ENCODE measurements at regions not wholly inside any gene's neighbourhood (a gene's known extent, or its start where the extent isn't known, plus 50 kb on each side); places are given as distances from the start of the nearest gene placed in this dataset.

DNA sequence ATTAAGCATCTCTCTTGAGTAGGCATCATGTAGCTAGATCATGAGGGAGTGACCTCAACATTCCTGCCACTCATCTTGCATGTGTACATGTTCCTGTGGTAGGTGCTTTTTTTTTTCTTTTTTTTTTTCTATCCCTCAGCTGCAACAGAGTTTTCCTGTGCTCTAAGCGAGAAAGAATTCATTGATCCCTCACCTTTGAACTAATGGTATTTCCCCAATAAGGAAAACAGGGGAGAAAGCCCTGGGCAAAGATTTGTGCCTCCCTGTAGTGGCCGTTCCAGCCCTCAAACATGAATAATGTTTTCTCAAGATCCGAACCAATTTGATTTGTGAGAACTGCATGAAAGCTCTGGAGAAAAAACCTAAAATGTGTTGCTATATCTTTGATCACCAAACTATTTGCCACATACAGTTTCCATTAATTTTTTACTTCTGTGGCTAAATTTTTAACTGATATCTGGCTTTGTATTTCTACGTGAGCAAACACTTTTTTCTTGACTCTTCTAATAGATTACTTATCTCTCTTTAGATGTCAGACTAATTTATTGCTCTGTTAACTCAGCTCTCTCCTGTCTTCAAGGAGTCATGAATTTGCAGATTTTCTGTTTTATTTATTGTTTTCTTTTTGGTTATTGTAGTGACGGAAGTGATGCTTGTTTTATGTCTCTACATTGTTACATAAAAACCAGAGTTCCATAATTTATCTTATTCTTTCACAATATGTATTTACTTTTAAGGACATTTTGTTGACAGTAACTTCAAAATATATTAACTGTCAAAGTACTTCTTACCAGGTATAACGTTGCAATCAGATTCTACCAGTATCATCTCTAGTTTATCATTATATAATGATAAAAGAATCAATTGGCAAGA lies 1396.5 kb downstream of the OTOL1 start:
- no peaks in the 10 kb centered on the region for H4K20me1 ChIP-seq (ENCODE audit: control insufficient read depth, insufficient read depth)
- no TSS peak for BruUV-seq (replicated peaks)
- no peaks in the 10 kb centered on the region for H3K4me1 ChIP-seq (ENCODE audit: control insufficient read depth, insufficient read depth, low read length)
- no peak overlapping the region for H2AFZ ChIP-seq (ENCODE audit: control insufficient read depth, low read depth, low read length)
- intact Hi-C loops (cut with micrococcal nuclease; ENCODE audit: unreplicated experiment) (no loop called here), in situ Hi-C loops (cut with MboI) (no loop called here)
- no peaks in the 10 kb centered on the region for H3K9me3 ChIP-seq (replicated peaks; ENCODE audit: control insufficient read depth, insufficient read depth, low read length)
- no peak overlapping the region for H3K4me3 ChIP-seq
- H3K27me3 ChIP-seq (replicated peaks in 1 of 2; ENCODE audit: control insufficient read depth in 2 of 2, insufficient read depth in 2 of 2, low read length in 1 of 2): no peaks in the 10 kb centered on the region
- H3K9ac ChIP-seq (ENCODE audit: control insufficient read depth, insufficient read depth, low read length): no peak overlapping the region
- no peak for FAIRE-seq
- ChIA-PET SMC1A (ENCODE audit: uncharacterized antibody, unreplicated experiment) (no interaction called here), POLR2A (interaction anchor here (0.6 kb wide), 1 partner anchor 74 kb away, joined by 3 read pairs; no protein-coding TSS in a partner anchor), CTCF (no interaction called here), RAD21 (ENCODE audit: unreplicated experiment) (no interaction called here)
- 12% methylated on average over 5 of the region's 6 CpGs for WGBS (ENCODE audit: insufficient coverage, insufficient replicate concordance, low lambda C conversion rate, missing lambda C conversion rate)
- H3K27ac ChIP-seq (ENCODE audit: control insufficient read depth, insufficient read depth): no peak overlapping the region
- H3K36me3 ChIP-seq (ENCODE audit: control insufficient read depth in 2 of 2, insufficient read depth in 2 of 2, low read length in 1 of 2): no peaks in the 10 kb centered on the region
- no peaks in the 10 kb centered on the region for H3K79me2 ChIP-seq (ENCODE audit: control insufficient read depth, insufficient read depth, low read length)
- DNase-seq (ENCODE audit: low read depth, low spot score): no peak
- H3K4me2 ChIP-seq (ENCODE audit: control insufficient read depth, insufficient read depth): no peak overlapping the region
- no peak for TF ChIP-seq ZNF274 (IDR thresholded peaks at IDR 0.05; ENCODE audit: insufficient read depth, insufficient read length)
- no peak for TF ChIP-seq EED (IDR thresholded peaks at IDR 0.05; ENCODE audit: low read depth)
- TF ChIP-seq ASH2L (IDR thresholded peaks at IDR 0.05; ENCODE audit: borderline replicate concordance, low read depth): no peak
- no peak for TF ChIP-seq SP1 (IDR thresholded peaks at IDR 0.05; ENCODE audit: low read depth, low read length)
- TF ChIP-seq KLF5 (IDR thresholded peaks at IDR 0.05; ENCODE audit: partially characterized antibody): no peak
- TF ChIP-seq, protein P1, sequence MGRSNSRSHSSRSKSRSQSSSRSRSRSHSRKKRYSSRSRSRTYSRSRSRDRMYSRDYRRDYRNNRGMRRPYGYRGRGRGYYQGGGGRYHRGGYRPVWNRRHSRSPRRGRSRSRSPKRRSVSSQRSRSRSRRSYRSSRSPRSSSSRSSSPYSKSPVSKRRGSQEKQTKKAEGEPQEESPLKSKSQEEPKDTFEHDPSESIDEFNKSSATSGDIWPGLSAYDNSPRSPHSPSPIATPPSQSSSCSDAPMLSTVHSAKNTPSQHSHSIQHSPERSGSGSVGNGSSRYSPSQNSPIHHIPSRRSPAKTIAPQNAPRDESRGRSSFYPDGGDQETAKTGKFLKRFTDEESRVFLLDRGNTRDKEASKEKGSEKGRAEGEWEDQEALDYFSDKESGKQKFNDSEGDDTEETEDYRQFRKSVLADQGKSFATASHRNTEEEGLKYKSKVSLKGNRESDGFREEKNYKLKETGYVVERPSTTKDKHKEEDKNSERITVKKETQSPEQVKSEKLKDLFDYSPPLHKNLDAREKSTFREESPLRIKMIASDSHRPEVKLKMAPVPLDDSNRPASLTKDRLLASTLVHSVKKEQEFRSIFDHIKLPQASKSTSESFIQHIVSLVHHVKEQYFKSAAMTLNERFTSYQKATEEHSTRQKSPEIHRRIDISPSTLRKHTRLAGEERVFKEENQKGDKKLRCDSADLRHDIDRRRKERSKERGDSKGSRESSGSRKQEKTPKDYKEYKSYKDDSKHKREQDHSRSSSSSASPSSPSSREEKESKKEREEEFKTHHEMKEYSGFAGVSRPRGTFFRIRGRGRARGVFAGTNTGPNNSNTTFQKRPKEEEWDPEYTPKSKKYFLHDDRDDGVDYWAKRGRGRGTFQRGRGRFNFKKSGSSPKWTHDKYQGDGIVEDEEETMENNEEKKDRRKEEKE (IDR thresholded peaks at IDR 0.05): no peak
- no peak for TF ChIP-seq NBN (IDR thresholded peaks at IDR 0.05)
- TF ChIP-seq MTA2 (IDR thresholded peaks at IDR 0.05; ENCODE audit: low read depth): no peak
- TF ChIP-seq NFYA (IDR thresholded peaks at IDR 0.05; ENCODE audit: borderline replicate concordance, low read depth, low read length): no peak
- ATAC-seq: no peak
